A549 (cell line): ENCODE measurements at regions not wholly inside any gene's neighbourhood (a gene's known extent, or its start where the extent isn't known, plus 50 kb on each side); places are given as distances from the start of the nearest gene placed in this dataset.
"Not testable (repeated sequence)": the region's sequence is repeated elsewhere in the genome, so short reads cannot be mapped to it uniquely, and the experiment has no call there.

Source experiments
- ATAC-seq, 2 experiments: fragments of 200-7000 bp in 1 of 2; fragments of >200 bp in 1 of 2; cut with Nextera tagmentation in 1 of 2; cut with Tn5 transposase in 1 of 2; 3 replicates each; pipeline versions ENCODE4 v1.8.0 to v1.9.1; 2018 to 2020; ENCODE audit warnings: mild to moderate bottlenecking in 1 of 2, moderate library complexity in 1 of 2
- CTCF ChIA-PET: fragments of 300-600 bp; sonication (Branson Sonifier 250); formaldehyde crosslinking; extraction: SDS; loops from one replicate; lab custom pipeline; 2021; ENCODE audit warnings: antibody characterized with exemption, inconsistent platforms; lab: Yijun Ruan, JAX
- POLR2A ChIA-PET: fragments of 350-600 bp; formaldehyde crosslinking; extraction: SDS; loops from one replicate; lab custom pipeline; 2021; ENCODE audit warnings: antibody characterized with exemption, inconsistent platforms; lab: Yijun Ruan, JAX
- DNase-seq, 2 experiments: peaks; one replicate each; pipeline versions ENCODE4 v3.0.0 to v3.0.0-alpha.2; 2011 to 2016; ENCODE audit warnings: low read depth in 1 of 2, low spot score in 1 of 2
- FAIRE-seq: peaks from 2 replicates; lab custom pipeline; 2011; peaks lifted over from hg19 to GRCh38; lab: Jason Lieb, UNC
- H3K27ac ChIP-seq, 2 experiments: fragments of >200 bp; sonication (Bioruptor Twin); formaldehyde crosslinking; 3 replicates each; pipeline ENCODE4 v1.5.1; 2016 to 2017
- H3K4me1 ChIP-seq: fragments of >200 bp; sonication (Bioruptor Twin); formaldehyde crosslinking; 3 replicates; pipeline ENCODE4 v1.6.1; 2016
- H3K4me2 ChIP-seq: fragments of >200 bp; sonication (Bioruptor Twin); formaldehyde crosslinking; 3 replicates; pipeline ENCODE4 v1.6.1; 2016
- H3K4me3 ChIP-seq: fragments of >200 bp; sonication (Bioruptor Twin); formaldehyde crosslinking; 3 replicates; pipeline ENCODE4 v1.5.1; 2016
- H3K9me3 ChIP-seq: fragments of >200 bp; sonication (Bioruptor Twin); formaldehyde crosslinking; 3 replicates; pipeline ENCODE4 v1.6.1; 2016
- CBX8 ChIP-seq: fragments of 200-600 bp; sonication (generic); IDR thresholded peaks from 2 replicates; pipeline ENCODE4 v1.6.1; 2016
- CEBPB ChIP-seq, 2 experiments: fragments of >200 bp in 1 of 2; sonication (Bioruptor Twin) in 1 of 2; formaldehyde crosslinking in 1 of 2; IDR thresholded peaks; 2 replicates each; pipeline ENCODE4 v1.6.1; 2012 to 2016
- CHD2 ChIP-seq: fragments of 150-350 bp; IDR thresholded peaks from 2 replicates; pipeline ENCODE4 v1.6.1; 2014; ENCODE audit warnings: low read length; ENCODE audit not compliant: partially characterized antibody
- CHD4 ChIP-seq: fragments of 200-600 bp; sonication (generic); IDR thresholded peaks from 2 replicates; pipeline ENCODE4 v1.6.1; 2016; ENCODE audit warnings: antibody characterized with exemption, mild to moderate bottlenecking, borderline replicate concordance
- EHF ChIP-seq: fragments of 250-450 bp; sonication (Bioruptor Pico); IDR thresholded peaks from 2 replicates; pipeline ENCODE4 v1.5.0; 2020; ENCODE audit warnings: mild to moderate bottlenecking
- EHMT2 ChIP-seq: fragments of 200-600 bp; sonication (generic); IDR thresholded peaks from 2 replicates; pipeline ENCODE4 v1.6.1; 2016; ENCODE audit warnings: antibody characterized with exemption, low read depth, mild to moderate bottlenecking, moderate library complexity
- EP300 ChIP-seq, 2 experiments: fragments of >200 bp; sonication (Bioruptor Twin); formaldehyde crosslinking; IDR thresholded peaks; 2 replicates in 1 of 2; 3 replicates in 1 of 2; pipeline ENCODE4 v1.6.1; 2016 to 2017
- FOSB ChIP-seq: fragments of 250-450 bp; sonication (Bioruptor Pico); IDR thresholded peaks from 2 replicates; pipeline ENCODE4 v1.5.0; 2020; ENCODE audit warnings: mild to moderate bottlenecking, moderate library complexity
- FOSL2 ChIP-seq, 2 experiments: fragments of 450-650 bp in 1 of 2; fragments of >200 bp in 1 of 2; sonication (Bioruptor Twin) in 1 of 2; formaldehyde crosslinking; IDR thresholded peaks; 2 replicates each; pipeline versions ENCODE4 v1.5.0 to v1.6.1; 2016 to 2020; ENCODE audit warnings: mild to moderate bottlenecking in 1 of 2, moderate library complexity in 1 of 2
- FOXS1 ChIP-seq: fragments of 250-450 bp; sonication (Bioruptor Pico); IDR thresholded peaks from 2 replicates; pipeline ENCODE4 v1.5.0; 2020; ENCODE audit warnings: mild to moderate bottlenecking, moderate library complexity
- GATA3 ChIP-seq: IDR thresholded peaks from 2 replicates; pipeline ENCODE4 v1.6.1; 2012; ENCODE audit warnings: borderline replicate concordance
- HOXA7 ChIP-seq: fragments of 250-450 bp; sonication (Bioruptor Pico); IDR thresholded peaks from 2 replicates; pipeline ENCODE4 v1.5.0; 2020; ENCODE audit warnings: mild to moderate bottlenecking, moderate library complexity
- HOXB5 ChIP-seq: fragments of 250-450 bp; sonication (Bioruptor Pico); IDR thresholded peaks from 2 replicates; pipeline ENCODE4 v1.5.0; 2020; ENCODE audit warnings: mild to moderate bottlenecking, moderate library complexity
- JUN ChIP-seq, 2 experiments: fragments of >200 bp; sonication (Bioruptor Twin); formaldehyde crosslinking; IDR thresholded peaks; 2 replicates in 1 of 2; 3 replicates in 1 of 2; pipeline ENCODE4 v1.6.1; 2016 to 2017
- KDM1A ChIP-seq: fragments of 200-600 bp; sonication (generic); IDR thresholded peaks from 2 replicates; pipeline ENCODE4 v1.6.1; 2016; ENCODE audit warnings: low read depth, mild to moderate bottlenecking
- MAFK ChIP-seq: fragments of 450-650 bp; IDR thresholded peaks from 2 replicates; pipeline ENCODE4 v1.6.1; 2014; ENCODE audit not compliant: partially characterized antibody
- NFE2L2 ChIP-seq: fragments of 150-350 bp; conservative IDR thresholded peaks from 2 replicates; pipeline ENCODE4 v1.6.1; 2014; ENCODE audit warnings: low read length
- NR3C1 ChIP-seq: fragments of >200 bp; sonication (Bioruptor Twin); formaldehyde crosslinking; IDR thresholded peaks from 3 replicates; pipeline ENCODE4 v1.6.1; 2017
- POLR2A ChIP-seq: IDR thresholded peaks from 2 replicates; pipeline ENCODE4 v1.6.1; 2012; ENCODE audit warnings: mild to moderate bottlenecking, low read length
- RAD21 ChIP-seq, 2 experiments: fragments of >200 bp in 1 of 2; sonication (Bioruptor Twin) in 1 of 2; formaldehyde crosslinking in 1 of 2; IDR thresholded peaks in 1 of 2; conservative IDR thresholded peaks in 1 of 2; 2 replicates in 1 of 2; 3 replicates in 1 of 2; pipeline ENCODE4 v1.6.1; 2012 to 2018; ENCODE audit warnings: inconsistent platforms in 1 of 2
- RARB ChIP-seq: fragments of 250-450 bp; sonication (Bioruptor Pico); IDR thresholded peaks from 2 replicates; pipeline ENCODE4 v1.8.0; 2021; ENCODE audit warnings: mild to moderate bottlenecking, moderate library complexity
- RFX5 ChIP-seq: fragments of 450-650 bp; IDR thresholded peaks from 2 replicates; pipeline ENCODE4 v1.7.1; 2014; ENCODE audit warnings: antibody characterized with exemption, mild to moderate bottlenecking, moderate library complexity
- SMC3 ChIP-seq: fragments of >200 bp; sonication (Bioruptor Twin); formaldehyde crosslinking; IDR thresholded peaks from 3 replicates; pipeline ENCODE4 v1.6.1; 2018; ENCODE audit warnings: inconsistent platforms
- SREBF2 ChIP-seq: fragments of 450-650 bp; IDR thresholded peaks from 2 replicates; pipeline ENCODE4 v1.6.1; 2014; ENCODE audit warnings: mild to moderate bottlenecking, moderate library complexity
- ZC3H11A ChIP-seq: fragments of 450-650 bp; IDR thresholded peaks from 2 replicates; pipeline ENCODE4 v1.6.1; 2014; ENCODE audit warnings: antibody characterized with exemption, mild to moderate bottlenecking
- ZFP36 ChIP-seq: fragments of 450-650 bp; IDR thresholded peaks from 2 replicates; pipeline ENCODE4 v1.6.1; 2014; ENCODE audit warnings: borderline replicate concordance; ENCODE audit not compliant: partially characterized antibody
- ZNF302 ChIP-seq: fragments of 250-450 bp; sonication (Bioruptor Pico); IDR thresholded peaks from 2 replicates; pipeline ENCODE4 v1.9.0; 2021; ENCODE audit warnings: inconsistent platforms, mild to moderate bottlenecking, moderate library complexity
- WGBS: methylation state at CpG from one replicate; pipeline ENCODE4 v1.1.6; 2017; ENCODE audit errors: missing lambda C conversion rate; 5-methylcytosine and 5-hydroxymethylcytosine counted together
- TF ChIP-seq, protein P1 (sequence below): fragments of 250-450 bp; sonication (Bioruptor Pico); IDR thresholded peaks from 2 replicates; pipeline ENCODE4 v1.5.0; 2021; ENCODE audit warnings: mild to moderate bottlenecking, moderate library complexity, borderline replicate concordance
- TF ChIP-seq, protein P2 (sequence below): fragments of 200-600 bp; sonication (generic); IDR thresholded peaks from 2 replicates; pipeline ENCODE4 v1.6.1; 2016; ENCODE audit warnings: antibody characterized with exemption, mild to moderate bottlenecking, moderate library complexity
- TF ChIP-seq, protein P3 (sequence below): IDR thresholded peaks from 2 replicates; pipeline ENCODE4 v1.6.1; 2012

DNA sequence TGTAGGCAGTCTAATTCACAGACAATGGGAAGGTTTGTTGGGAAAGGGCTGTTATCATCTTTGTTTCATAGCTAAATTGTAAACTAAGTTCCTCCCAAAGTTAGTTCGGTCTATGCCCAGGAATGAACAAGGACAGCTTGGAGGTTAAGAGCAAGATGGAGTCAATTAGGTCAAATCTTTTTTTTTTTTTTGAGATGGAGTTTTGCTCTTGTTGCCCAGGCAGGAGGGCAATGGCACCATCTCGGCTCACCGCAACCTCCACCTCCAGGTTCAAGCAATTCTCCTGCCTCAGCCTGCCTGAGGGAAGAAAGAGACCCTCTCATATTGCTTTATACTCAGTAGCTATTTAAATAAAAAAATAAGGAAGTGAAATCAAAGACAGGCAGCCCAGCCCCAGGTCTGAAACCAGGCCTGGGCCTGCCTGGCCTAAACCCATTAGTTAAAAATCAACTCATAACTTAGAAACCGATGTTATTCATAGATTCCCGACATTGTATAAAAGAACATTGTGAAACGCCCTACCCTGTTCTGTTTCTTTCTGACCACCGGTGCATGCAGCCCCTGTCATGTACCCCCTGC lies 297.4 kb upstream of the SGCG start:
- FAIRE-seq (no peak), ATAC-seq (no peak), DNase-seq (no peak)
- Histone ChIP-seq H3K4me1 (no peaks in the 10 kb centered on the region), H3K9me3 (no peaks in the 10 kb centered on the region), H3K4me2 (no peak overlapping the region), H3K27ac (no peak overlapping the region), H3K4me3 (no peak overlapping the region)
- WGBS = 80% methylated on average over 7 of the region's 7 CpGs
- TF ChIP-seq JUN (IDR thresholded peaks at IDR 0.05) (no peak), NFE2L2 (no peak), RARB (CRISPR knock-in tag) (no peak), FOSB (CRISPR knock-in tag) (no peak), CHD4 (no peak), ZC3H11A (no peak), CHD2 (no peak), NR3C1 (no peak), POLR2A (no peak), ZNF302 (CRISPR knock-in tag) (no peak), MAFK (no peak), CBX8 (no peak), FOXS1 (CRISPR knock-in tag) (no peak), SMC3 (no peak), RFX5 (no peak), SREBF2 (no peak), ZFP36 (no peak)
- POLR2A ChIA-PET = no interaction called here
- CTCF ChIA-PET = no interaction called here

DNA sequence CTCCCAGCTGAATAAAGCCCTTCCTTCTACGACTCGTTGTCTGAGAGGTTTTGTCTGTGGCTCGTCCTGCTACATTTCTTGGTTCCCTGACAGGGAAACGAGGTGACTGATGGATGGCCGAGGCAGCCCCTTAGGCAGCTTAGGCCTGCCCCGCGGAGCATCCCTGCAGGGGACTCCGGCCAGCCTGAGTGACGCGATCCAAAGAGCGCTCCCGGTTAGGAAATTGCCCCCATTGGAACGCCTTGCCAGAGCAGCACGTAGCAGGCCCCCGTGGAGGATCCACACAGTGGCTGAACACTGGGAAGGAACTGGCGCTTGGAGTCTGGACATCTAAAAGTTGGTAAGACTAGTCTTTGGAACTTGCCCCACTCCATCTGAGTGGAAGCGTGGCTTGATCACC lies 296.8 kb upstream of the SGCG start:
- CTCF ChIA-PET = no interaction called here
- ATAC-seq = no peak
- no peak for FAIRE-seq
- Histone ChIP-seq H3K4me1 (no peaks in the 10 kb centered on the region), H3K4me3 (no peak overlapping the region), H3K9me3 (no peaks in the 10 kb centered on the region), H3K4me2 (no peak overlapping the region), H3K27ac (no peak overlapping the region)
- POLR2A ChIA-PET = no interaction called here
- TF ChIP-seq, protein P1, sequence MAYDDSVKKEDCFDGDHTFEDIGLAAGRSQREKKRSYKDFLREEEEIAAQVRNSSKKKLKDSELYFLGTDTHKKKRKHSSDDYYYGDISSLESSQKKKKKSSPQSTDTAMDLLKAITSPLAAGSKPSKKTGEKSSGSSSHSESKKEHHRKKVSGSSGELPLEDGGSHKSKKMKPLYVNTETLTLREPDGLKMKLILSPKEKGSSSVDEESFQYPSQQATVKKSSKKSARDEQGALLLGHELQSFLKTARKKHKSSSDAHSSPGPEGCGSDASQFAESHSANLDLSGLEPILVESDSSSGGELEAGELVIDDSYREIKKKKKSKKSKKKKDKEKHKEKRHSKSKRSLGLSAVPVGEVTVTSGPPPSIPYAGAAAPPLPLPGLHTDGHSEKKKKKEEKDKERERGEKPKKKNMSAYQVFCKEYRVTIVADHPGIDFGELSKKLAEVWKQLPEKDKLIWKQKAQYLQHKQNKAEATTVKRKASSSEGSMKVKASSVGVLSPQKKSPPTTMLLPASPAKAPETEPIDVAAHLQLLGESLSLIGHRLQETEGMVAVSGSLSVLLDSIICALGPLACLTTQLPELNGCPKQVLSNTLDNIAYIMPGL = no peak
- TF ChIP-seq MAFK (no peak), RAD21 (conservative IDR thresholded peaks at IDR 0.05 in 1 of 2, IDR thresholded peaks at IDR 0.05 in 1 of 2) (no peak), HOXA7 (CRISPR knock-in tag) (no peak), POLR2A (no peak), ZC3H11A (no peak), EHF (CRISPR knock-in tag) (no peak), HOXB5 (CRISPR knock-in tag) (no peak), RFX5 (no peak), GATA3 (no peak), EP300 (IDR thresholded peaks at IDR 0.05) (no peak), CEBPB (IDR thresholded peaks at IDR 0.05) (no peak), SMC3 (no peak), FOSL2 (IDR thresholded peaks at IDR 0.05) (no peak), FOSL2 (CRISPR knock-in tag; IDR thresholded peaks at IDR 0.05) (no peak), EHMT2 (no peak), JUN (IDR thresholded peaks at IDR 0.05) (no peak), KDM1A (no peak)
- TF ChIP-seq, protein P2, sequence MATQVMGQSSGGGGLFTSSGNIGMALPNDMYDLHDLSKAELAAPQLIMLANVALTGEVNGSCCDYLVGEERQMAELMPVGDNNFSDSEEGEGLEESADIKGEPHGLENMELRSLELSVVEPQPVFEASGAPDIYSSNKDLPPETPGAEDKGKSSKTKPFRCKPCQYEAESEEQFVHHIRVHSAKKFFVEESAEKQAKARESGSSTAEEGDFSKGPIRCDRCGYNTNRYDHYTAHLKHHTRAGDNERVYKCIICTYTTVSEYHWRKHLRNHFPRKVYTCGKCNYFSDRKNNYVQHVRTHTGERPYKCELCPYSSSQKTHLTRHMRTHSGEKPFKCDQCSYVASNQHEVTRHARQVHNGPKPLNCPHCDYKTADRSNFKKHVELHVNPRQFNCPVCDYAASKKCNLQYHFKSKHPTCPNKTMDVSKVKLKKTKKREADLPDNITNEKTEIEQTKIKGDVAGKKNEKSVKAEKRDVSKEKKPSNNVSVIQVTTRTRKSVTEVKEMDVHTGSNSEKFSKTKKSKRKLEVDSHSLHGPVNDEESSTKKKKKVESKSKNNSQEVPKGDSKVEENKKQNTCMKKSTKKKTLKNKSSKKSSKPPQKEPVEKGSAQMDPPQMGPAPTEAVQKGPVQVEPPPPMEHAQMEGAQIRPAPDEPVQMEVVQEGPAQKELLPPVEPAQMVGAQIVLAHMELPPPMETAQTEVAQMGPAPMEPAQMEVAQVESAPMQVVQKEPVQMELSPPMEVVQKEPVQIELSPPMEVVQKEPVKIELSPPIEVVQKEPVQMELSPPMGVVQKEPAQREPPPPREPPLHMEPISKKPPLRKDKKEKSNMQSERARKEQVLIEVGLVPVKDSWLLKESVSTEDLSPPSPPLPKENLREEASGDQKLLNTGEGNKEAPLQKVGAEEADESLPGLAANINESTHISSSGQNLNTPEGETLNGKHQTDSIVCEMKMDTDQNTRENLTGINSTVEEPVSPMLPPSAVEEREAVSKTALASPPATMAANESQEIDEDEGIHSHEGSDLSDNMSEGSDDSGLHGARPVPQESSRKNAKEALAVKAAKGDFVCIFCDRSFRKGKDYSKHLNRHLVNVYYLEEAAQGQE = no peak
- TF ChIP-seq, protein P3, sequence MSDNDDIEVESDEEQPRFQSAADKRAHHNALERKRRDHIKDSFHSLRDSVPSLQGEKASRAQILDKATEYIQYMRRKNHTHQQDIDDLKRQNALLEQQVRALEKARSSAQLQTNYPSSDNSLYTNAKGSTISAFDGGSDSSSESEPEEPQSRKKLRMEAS = no peak
- 74% methylated on average over 6 of the region's 17 CpGs for WGBS
- DNase-seq = no peak

- DNase-seq, H3K27ac ChIP-seq, ATAC-seq, H3K4me3 ChIP-seq, POLR2A ChIA-PET, H3K4me1 ChIP-seq, FAIRE-seq, H3K4me2 ChIP-seq, CTCF ChIA-PET, H3K9me3 ChIP-seq: not testable (repeated sequence)
- WGBS = 71% methylated on average over 3 of the region's 8 CpGs
Measured at GRCh38 chr13:22886061-22886460, 294.7 kb upstream of the SGCG start.

GRCh38 chr13:22889376-22889775 lies 291.4 kb upstream of the SGCG start:
- WGBS = 68% methylated on average over 5 of the region's 5 CpGs
- CTCF ChIA-PET, H3K27ac ChIP-seq, POLR2A ChIA-PET, H3K4me3 ChIP-seq, DNase-seq, H3K9me3 ChIP-seq, H3K4me1 ChIP-seq, ATAC-seq, FAIRE-seq, H3K4me2 ChIP-seq: not testable (repeated sequence)
